Thyroid gland (tissue), 4 donors: ENCODE measurements at regions not wholly inside any gene's neighbourhood (a gene's known extent, or its start where the extent isn't known, plus 50 kb on each side); places are given as distances from the start of the nearest gene placed in this dataset.

Source experiments
- DNase-seq, 2 donors: peaks; one replicate each; pipeline ENCODE4 v3.0.0-alpha.2; 2019
- H3K27ac ChIP-seq, 3 donors: fragments of 200-600 bp; sonication (generic); 1 replicate in 2 of 3; 2 replicates in 1 of 3; pipeline ENCODE4 v1.5.1; 2016 to 2019; ENCODE audit warnings: mild to moderate bottlenecking in 1 of 3, moderate library complexity in 1 of 3
- H3K27me3 ChIP-seq: fragments of 200-600 bp; sonication (generic); one replicate; pipeline ENCODE4 v1.5.1; 2019
- H3K36me3 ChIP-seq, 2 donors: fragments of 200-600 bp; sonication (generic); one replicate each; pipeline ENCODE4 v1.5.1; 2016 to 2019
- H3K4me1 ChIP-seq, 2 donors: fragments of 200-600 bp; sonication (generic); one replicate each; pipeline ENCODE4 v1.5.1; 2017 to 2019
- H3K4me3 ChIP-seq, 3 donors: fragments of 200-600 bp; sonication (generic); replicated peaks in 1 of 3; 1 replicate in 2 of 3; 2 replicates in 1 of 3; pipeline ENCODE4 v1.5.1; 2016; ENCODE audit warnings: mild to moderate bottlenecking in 1 of 3
- H3K9me3 ChIP-seq: fragments of 200-600 bp; sonication (generic); one replicate; pipeline ENCODE4 v1.5.1; 2017
- POLR2A ChIP-seq, 2 donors: fragments of 450-650 bp; IDR thresholded peaks; one replicate each; pipeline ENCODE4 v1.6.1; 2017; ENCODE audit warnings: antibody characterized with exemption in 2 of 2, mild to moderate bottlenecking in 2 of 2, moderate library complexity in 1 of 2
- WGBS, 2 donors: methylation state at CpG; one replicate each; pipeline ENCODE4 v1.1.5; 2017; 5-methylcytosine and 5-hydroxymethylcytosine counted together
- intact Hi-C: fragments of 100-400 bp; cut with DNase I; formaldehyde crosslinking; loops from one replicate; pipeline ENCODE4 v1.15.1; 2023
- TF ChIP-seq, protein P1 (sequence below), 6 experiments: fragments of 200-600 bp in 3 of 6; fragments of 450-650 bp in 3 of 6; sonication (generic) in 3 of 6; IDR thresholded peaks; one replicate each; pipeline ENCODE4 v1.5.1; 2016 to 2019; ENCODE audit warnings: antibody characterized with exemption in 6 of 6, mild to moderate bottlenecking in 2 of 6, inconsistent platforms in 1 of 6, moderate library complexity in 1 of 6

DNA sequence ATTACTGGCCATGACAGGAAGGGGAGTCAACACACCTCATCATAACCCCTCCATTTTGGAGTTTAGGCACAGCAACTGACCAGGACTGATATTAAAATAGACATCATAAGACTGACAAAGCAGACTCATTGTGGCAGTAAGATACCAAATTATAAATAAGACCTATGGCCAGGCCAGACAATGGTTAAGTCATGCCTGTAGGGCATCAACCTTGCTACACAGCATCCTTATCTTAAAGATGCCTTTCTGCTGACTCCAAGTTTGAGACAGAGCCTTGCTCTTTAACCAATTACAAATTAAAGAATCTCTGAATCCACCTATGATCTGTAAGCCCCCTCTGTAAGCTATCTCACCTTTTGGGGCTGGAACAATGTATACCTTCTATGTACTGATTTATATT lies 65.5 kb downstream of the VCX2 start:
- H3K4me1 ChIP-seq = no peaks in the 10 kb centered on the region
- H3K4me3 ChIP-seq = no peak overlapping the region
- no peaks in the 10 kb centered on the region for H3K9me3 ChIP-seq
- TF ChIP-seq POLR2A (IDR thresholded peaks at IDR 0.05) = no peak
- TF ChIP-seq, protein P1, sequence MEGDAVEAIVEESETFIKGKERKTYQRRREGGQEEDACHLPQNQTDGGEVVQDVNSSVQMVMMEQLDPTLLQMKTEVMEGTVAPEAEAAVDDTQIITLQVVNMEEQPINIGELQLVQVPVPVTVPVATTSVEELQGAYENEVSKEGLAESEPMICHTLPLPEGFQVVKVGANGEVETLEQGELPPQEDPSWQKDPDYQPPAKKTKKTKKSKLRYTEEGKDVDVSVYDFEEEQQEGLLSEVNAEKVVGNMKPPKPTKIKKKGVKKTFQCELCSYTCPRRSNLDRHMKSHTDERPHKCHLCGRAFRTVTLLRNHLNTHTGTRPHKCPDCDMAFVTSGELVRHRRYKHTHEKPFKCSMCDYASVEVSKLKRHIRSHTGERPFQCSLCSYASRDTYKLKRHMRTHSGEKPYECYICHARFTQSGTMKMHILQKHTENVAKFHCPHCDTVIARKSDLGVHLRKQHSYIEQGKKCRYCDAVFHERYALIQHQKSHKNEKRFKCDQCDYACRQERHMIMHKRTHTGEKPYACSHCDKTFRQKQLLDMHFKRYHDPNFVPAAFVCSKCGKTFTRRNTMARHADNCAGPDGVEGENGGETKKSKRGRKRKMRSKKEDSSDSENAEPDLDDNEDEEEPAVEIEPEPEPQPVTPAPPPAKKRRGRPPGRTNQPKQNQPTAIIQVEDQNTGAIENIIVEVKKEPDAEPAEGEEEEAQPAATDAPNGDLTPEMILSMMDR (IDR thresholded peaks at IDR 0.05) = no peak
- DNase-seq = no peak
- no peaks in the 10 kb centered on the region for H3K36me3 ChIP-seq
- intact Hi-C loops = no loop called here
- H3K27ac ChIP-seq = no peak overlapping the region
- H3K27me3 ChIP-seq = no peaks in the 10 kb centered on the region

DNA sequence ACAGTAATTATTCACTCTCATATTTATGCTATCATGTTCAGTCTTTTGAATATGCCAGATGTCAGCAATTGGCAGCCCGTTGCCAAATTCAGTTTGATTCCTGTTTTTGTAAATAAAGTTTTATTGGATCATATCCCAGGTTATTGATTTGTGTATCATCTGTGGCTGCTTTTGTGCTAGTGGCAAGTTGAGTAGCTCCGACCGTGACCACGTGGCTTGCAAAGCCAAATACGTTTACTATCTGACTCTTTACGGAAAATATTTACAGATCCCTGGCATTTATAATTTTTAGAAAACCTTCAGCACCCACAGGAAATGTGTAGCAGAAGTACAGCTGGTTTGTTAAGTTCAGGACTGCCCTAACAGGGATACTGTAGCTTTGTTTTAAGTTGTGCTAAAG lies 67.4 kb downstream of the VCX2 start:
- intact Hi-C loops = no loop called here

DNA sequence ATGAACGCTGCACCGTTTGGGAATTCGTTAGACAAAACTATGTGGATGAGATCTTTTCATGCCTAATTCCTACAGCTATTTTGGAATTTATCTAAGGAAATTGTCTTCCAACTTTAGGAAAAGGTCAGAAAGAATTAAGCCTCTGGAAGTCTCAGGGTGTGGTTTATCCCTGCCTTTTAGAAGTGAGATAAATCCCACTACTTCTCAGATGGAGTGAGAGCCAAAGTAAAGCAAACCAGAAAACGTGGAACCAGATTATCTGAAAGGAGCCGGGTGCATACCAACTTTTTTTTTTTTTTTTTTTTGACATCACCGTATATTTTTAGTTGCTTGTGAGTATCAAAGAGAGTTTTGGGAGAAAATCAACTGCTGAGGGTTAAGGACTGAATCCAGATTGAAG lies 79.6 kb downstream of the VCX2 start:
- Histone ChIP-seq H3K4me1 (no peaks in the 10 kb centered on the region), H3K27ac (no peak overlapping the region), H3K27me3 (no peaks in the 10 kb centered on the region), H3K4me3 (no peak overlapping the region), H3K9me3 (no peaks in the 10 kb centered on the region), H3K36me3 (no peaks in the 10 kb centered on the region)
- intact Hi-C loops = no loop called here
- WGBS, 2 donors = 72 to 77% methylated on average over 6 of the region's 6 CpGs
- TF ChIP-seq, protein P1 (IDR thresholded peaks at IDR 0.05) = no peak
- TF ChIP-seq POLR2A (IDR thresholded peaks at IDR 0.05) = no peak
- DNase-seq = no peak

More for the DNA sequence above, 67.4 kb downstream of the VCX2 start:
- H3K36me3 ChIP-seq = no peaks in the 10 kb centered on the region
- WGBS, 2 donors = 86 to 95% methylated on average over 6 of the region's 6 CpGs
- no peaks in the 10 kb centered on the region for H3K27me3 ChIP-seq
- H3K4me3 ChIP-seq = no peak overlapping the region
- DNase-seq = no peak
- H3K4me1 ChIP-seq = no peaks in the 10 kb centered on the region
- TF ChIP-seq, protein P1 (IDR thresholded peaks at IDR 0.05) = no peak
- TF ChIP-seq POLR2A (IDR thresholded peaks at IDR 0.05) = no peak
- no peaks in the 10 kb centered on the region for H3K9me3 ChIP-seq
- H3K27ac ChIP-seq = no peak overlapping the region

DNA sequence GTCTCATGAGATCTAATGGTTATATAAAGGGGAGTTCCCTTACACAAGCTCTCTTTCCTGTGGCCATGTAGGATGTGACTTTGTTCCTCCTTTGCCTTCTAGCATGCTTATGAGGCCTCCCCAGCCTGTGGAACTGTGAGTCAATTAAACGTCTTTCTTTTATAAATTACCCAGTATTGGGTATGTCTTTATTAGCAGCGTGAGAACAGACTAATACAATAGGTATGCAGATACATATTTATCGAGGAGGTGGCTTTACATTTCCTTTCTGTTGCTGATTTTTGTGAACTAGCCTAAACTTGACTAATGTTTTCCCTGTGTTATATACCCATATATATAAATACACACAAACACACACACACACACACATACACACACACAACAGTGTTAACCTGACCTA lies 80.2 kb downstream of the VCX2 start:
- no peaks in the 10 kb centered on the region for H3K27me3 ChIP-seq
- H3K36me3 ChIP-seq = no peaks in the 10 kb centered on the region
- TF ChIP-seq, protein P1 (IDR thresholded peaks at IDR 0.05) = no peak
- no peak for TF ChIP-seq POLR2A (IDR thresholded peaks at IDR 0.05)
- H3K27ac ChIP-seq = no peak overlapping the region
- 83 to 88% methylated on average over 3 of the region's 3 CpGs for WGBS, 2 donors
- DNase-seq = no peak
- intact Hi-C loops = no loop called here
- no peaks in the 10 kb centered on the region for H3K9me3 ChIP-seq
- H3K4me3 ChIP-seq = no peak overlapping the region
- H3K4me1 ChIP-seq = no peaks in the 10 kb centered on the region

DNA sequence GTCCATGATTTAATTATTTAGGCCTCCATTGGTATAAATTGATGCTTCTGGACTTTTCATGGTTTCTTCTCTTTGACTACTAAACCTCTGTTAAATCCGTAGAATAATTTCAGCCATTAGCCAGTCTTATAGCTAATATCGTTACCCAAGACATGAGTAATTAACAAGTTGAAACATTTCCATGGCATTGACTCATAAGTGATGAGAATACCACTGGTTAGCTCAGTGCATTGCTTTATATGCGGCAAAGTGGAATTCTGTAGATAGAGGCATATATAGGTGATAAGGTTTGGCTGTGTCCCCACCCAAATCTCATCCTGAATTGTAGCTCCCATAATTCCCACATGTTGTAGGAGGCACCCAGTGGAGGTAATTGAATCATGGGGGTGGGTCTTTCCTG lies 80.6 kb downstream of the VCX2 start:
- H3K4me3 ChIP-seq = no peak overlapping the region
- no peak for DNase-seq
- WGBS, 2 donors = 96 to 100% methylated on average over 3 of the region's 3 CpGs
- H3K27me3 ChIP-seq = no peaks in the 10 kb centered on the region
- no peaks in the 10 kb centered on the region for H3K36me3 ChIP-seq
- H3K27ac ChIP-seq = no peak overlapping the region
- no peaks in the 10 kb centered on the region for H3K4me1 ChIP-seq
- TF ChIP-seq, protein P1 (IDR thresholded peaks at IDR 0.05) = no peak
- TF ChIP-seq POLR2A (IDR thresholded peaks at IDR 0.05) = no peak
- no peaks in the 10 kb centered on the region for H3K9me3 ChIP-seq
- intact Hi-C loops = no loop called here
